ENCODE measurements at regions not wholly inside any gene's neighbourhood (a gene's known extent, or its start where the extent isn't known, plus 50 kb on each side); places are given as distances from the start of the nearest gene placed in this dataset.

- TF ChIP-seq CTCF (IDR thresholded peaks at IDR 0.05; ENCODE audit: low read depth, low read length, missing control alignments) = no peak
- in situ Hi-C loops (cut with HindIII; ENCODE audit: low pct_ligation_motif_present, low sequenced_read_pairs) = no loop called here
- no peak overlapping the region for H3K27ac ChIP-seq
Observed at GRCh38 chr9:86638109-86638508, 283.9 kb upstream of the TUT7 start.

GRCh38 chr9:86637515-86637914 is 283.3 kb upstream of the TUT7 start:
- in situ Hi-C loops (cut with HindIII; ENCODE audit: low pct_ligation_motif_present, low sequenced_read_pairs) = no loop called here
- DNase-seq = peak; percentile 21
- no peak overlapping the region for H3K27ac ChIP-seq
- peak; percentile 91 for TF ChIP-seq CTCF (IDR thresholded peaks at IDR 0.05; ENCODE audit: low read depth, low read length, missing control alignments)
- H3K4me3 ChIP-seq (ENCODE audit: low read depth, low read length) = peak overlapping the region; percentile 9
- H3K36me3 ChIP-seq (replicated peaks) = no peaks in the 10 kb centered on the region
- no peaks in the 10 kb centered on the region for H3K27me3 ChIP-seq (replicated peaks)

More at GRCh38 chr9:86638109-86638508, 283.9 kb upstream of the TUT7 start:
- no peak for DNase-seq
- Histone ChIP-seq H3K4me3 (ENCODE audit: low read depth, low read length) (no peak overlapping the region), H3K27me3 (replicated peaks) (no peaks in the 10 kb centered on the region), H3K36me3 (replicated peaks) (no peaks in the 10 kb centered on the region)

- Histone ChIP-seq H3K36me3 (replicated peaks) (no peaks in the 10 kb centered on the region), H3K4me3 (ENCODE audit: low read depth, low read length) (no peak overlapping the region), H3K27ac (no peak overlapping the region), H3K27me3 (replicated peaks) (no peaks in the 10 kb centered on the region)
- no peak for TF ChIP-seq CTCF (IDR thresholded peaks at IDR 0.05; ENCODE audit: low read depth, low read length, missing control alignments)
- in situ Hi-C loops (cut with HindIII; ENCODE audit: low pct_ligation_motif_present, low sequenced_read_pairs) = no loop called here
- no peak for DNase-seq
Observed at GRCh38 chr9:86636519-86636918, 282.3 kb upstream of the TUT7 start.

GRCh38 chr9:86636038-86636437 is 281.8 kb upstream of the TUT7 start:
- in situ Hi-C loops (cut with HindIII; ENCODE audit: low pct_ligation_motif_present, low sequenced_read_pairs) = no loop called here
- no peak for DNase-seq
- no peaks in the 10 kb centered on the region for H3K27me3 ChIP-seq (replicated peaks)
- no peak overlapping the region for H3K4me3 ChIP-seq (ENCODE audit: low read depth, low read length)
- no peak overlapping the region for H3K27ac ChIP-seq
- H3K36me3 ChIP-seq (replicated peaks) = no peaks in the 10 kb centered on the region
- no peak for TF ChIP-seq CTCF (IDR thresholded peaks at IDR 0.05; ENCODE audit: low read depth, low read length, missing control alignments)

GRCh38 chr9:86634501-86634900 is 280.3 kb upstream of the TUT7 start:
- no peaks in the 10 kb centered on the region for H3K36me3 ChIP-seq (replicated peaks)
- in situ Hi-C loops (cut with HindIII; ENCODE audit: low pct_ligation_motif_present, low sequenced_read_pairs) = no loop called here
- no peak for TF ChIP-seq CTCF (IDR thresholded peaks at IDR 0.05; ENCODE audit: low read depth, low read length, missing control alignments)
- no peak overlapping the region for H3K27ac ChIP-seq
- H3K4me3 ChIP-seq (ENCODE audit: low read depth, low read length) = no peak overlapping the region
- no peaks in the 10 kb centered on the region for H3K27me3 ChIP-seq (replicated peaks)
- no peak for DNase-seq

GRCh38 chr9:86633945-86634344 is 279.7 kb upstream of the TUT7 start:
- no peaks in the 10 kb centered on the region for H3K27me3 ChIP-seq (replicated peaks)
- no peak for TF ChIP-seq CTCF (IDR thresholded peaks at IDR 0.05; ENCODE audit: low read depth, low read length, missing control alignments)
- DNase-seq = no peak
- H3K27ac ChIP-seq = no peak overlapping the region
- in situ Hi-C loops (cut with HindIII; ENCODE audit: low pct_ligation_motif_present, low sequenced_read_pairs) = no loop called here
- no peak overlapping the region for H3K4me3 ChIP-seq (ENCODE audit: low read depth, low read length)
- H3K36me3 ChIP-seq (replicated peaks) = no peaks in the 10 kb centered on the region
